Embryonic facial prominence (tissue), 1 donor: ENCODE measurements at regions not wholly inside any gene's neighbourhood (a gene's known extent, or its start where the extent isn't known, plus 50 kb on each side); places are given as distances from the start of the nearest gene placed in this dataset.
"Not testable (repeated sequence)": the region's sequence is repeated elsewhere in the genome, so short reads cannot be mapped to it uniquely, and the experiment has no call there.

Experiments
- DNase-seq: peaks from one replicate; pipeline ENCODE4 v3.0.0-alpha.2; 2016; ENCODE audit errors: extremely low spot score

DNA sequence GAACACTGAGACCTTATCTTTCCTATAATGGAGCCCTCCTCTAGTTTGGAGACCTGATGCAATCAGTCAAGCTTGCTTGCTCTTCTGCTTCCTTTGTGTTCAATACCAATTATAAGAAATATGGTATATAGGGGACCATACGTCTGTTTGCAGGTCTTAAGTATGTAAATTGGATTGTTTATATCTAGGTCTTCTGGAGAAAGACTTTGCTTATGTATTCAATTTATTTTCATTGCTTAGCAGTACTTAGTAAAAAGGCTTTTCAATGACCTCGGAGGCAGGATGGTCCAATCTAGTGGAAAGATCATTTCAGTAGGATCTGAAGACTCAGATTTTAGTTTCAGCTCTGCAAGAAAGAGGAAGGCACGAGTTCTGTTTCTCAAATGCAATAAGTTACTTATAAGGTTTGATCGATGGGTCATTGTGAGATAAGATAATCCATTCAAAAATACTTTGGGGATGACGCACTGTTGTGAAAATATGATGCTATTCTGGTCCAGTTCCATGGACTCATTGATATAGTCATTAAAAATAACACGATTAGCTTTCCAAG is 571.6 kb downstream of the SH2D4B start:
- DNase-seq, result no peak

- no peak for DNase-seq
These were observed 578.5 kb downstream of the SH2D4B start for GRCh38 chr10:81116201-81116600.

- DNase-seq, result no peak
These were observed 579.3 kb downstream of the SH2D4B start for GRCh38 chr10:81116990-81117389.

GRCh38 chr10:81127931-81128330 is 590.2 kb downstream of the SH2D4B start:
- DNase-seq, result no peak

GRCh38 chr10:81130014-81130413 is 592.3 kb downstream of the SH2D4B start:
- no peak for DNase-seq

DNA sequence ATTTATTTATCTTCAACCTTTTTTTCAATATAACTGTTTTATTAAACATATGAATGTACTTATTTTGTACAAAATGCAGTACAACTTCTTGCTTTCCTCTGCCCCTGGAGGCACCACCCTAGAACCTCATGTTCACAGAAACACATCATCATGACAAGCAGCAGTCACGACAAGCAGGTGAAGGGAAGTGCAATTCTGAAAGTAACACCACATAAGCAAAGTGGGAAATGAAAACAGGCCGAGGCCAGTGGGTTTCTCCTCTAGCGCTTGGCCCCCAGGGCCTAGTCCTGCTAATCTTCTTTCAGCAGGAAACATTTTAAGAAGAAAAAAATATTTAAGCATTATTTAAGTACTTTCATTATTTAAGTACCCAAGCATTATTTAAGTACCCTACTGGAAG is 598.1 kb downstream of the SH2D4B start:
- DNase-seq, result no peak

DNA sequence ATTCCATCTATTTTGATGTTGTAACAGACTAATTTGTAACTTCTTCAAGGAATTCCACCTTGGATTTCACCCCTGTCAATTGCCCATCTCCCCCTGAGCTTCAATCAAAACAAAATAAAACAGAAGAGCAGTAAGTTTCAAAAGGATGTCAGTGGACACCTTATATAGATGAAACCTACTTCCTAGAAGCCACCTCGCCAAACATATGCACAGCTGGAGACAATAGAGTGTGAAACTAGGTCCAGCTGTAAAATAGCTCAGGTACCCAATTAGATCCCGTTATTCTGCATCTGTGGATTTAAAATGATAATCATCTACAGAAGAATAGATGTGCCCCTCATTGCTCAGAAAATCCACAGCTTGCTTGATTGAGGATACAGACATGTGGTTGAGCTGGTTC is 598.6 kb downstream of the SH2D4B start:
- no peak for DNase-seq

DNA sequence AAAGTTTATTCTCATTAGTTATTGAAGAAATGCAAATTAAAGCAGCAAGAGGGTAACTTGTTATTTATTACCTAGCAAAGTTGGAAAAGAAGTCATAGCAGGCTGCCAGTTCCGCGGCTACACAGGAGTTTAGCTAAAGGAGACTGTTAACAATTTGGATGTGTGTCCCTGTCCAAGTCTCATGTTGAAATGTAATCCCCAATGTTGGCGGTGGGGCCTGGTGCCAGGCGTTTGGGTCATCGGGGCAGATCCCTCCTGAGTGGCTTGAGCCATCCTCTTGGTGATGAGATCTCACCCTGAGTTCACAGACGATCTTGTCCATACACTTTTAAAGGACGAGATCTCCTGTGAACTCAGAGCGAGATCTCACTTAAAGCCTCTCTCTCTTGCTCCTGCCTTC is 608.3 kb downstream of the SH2D4B start:
- no peak for DNase-seq

DNA sequence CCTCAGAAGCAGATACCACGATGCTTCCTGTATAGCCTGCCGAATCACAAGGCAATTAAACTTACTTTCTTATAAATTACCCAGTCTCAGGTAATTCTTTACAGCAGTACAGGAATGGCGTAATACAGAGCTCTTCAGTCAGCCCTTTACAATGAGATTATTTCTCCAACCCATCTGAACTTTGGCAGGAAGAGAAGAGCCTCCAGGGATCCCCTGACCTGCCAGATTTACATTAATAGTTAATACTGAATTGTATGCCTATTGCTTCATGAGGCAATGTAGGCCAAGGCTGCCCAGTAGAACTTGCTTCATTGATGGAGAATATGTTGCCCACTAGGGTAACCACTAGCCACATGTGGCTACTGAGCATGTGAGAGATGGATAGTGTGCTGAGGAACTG is 608.7 kb downstream of the SH2D4B start:
- DNase-seq, result no peak

- no peak for DNase-seq
These were observed 615.0 kb downstream of the SH2D4B start for GRCh38 chr10:81152656-81153055.

DNA sequence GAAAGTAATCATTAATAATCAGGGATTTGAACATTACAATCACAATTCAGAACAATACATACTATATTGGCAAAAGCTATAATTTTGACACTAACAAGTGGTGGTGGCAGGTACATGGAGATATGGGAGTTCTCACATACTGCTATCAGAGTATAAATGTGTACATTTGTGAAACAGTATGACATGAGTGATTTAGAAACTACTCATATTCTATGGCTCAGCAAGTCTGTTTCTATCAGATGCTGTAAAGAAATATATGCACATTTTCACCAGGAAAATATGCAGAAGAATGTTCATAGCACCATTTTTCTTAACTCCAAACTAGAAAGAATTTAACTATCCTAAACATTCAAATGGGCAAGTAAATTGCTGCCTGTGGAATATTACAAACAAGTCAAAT is 620.0 kb downstream of the SH2D4B start:
- no peak for DNase-seq

DNA sequence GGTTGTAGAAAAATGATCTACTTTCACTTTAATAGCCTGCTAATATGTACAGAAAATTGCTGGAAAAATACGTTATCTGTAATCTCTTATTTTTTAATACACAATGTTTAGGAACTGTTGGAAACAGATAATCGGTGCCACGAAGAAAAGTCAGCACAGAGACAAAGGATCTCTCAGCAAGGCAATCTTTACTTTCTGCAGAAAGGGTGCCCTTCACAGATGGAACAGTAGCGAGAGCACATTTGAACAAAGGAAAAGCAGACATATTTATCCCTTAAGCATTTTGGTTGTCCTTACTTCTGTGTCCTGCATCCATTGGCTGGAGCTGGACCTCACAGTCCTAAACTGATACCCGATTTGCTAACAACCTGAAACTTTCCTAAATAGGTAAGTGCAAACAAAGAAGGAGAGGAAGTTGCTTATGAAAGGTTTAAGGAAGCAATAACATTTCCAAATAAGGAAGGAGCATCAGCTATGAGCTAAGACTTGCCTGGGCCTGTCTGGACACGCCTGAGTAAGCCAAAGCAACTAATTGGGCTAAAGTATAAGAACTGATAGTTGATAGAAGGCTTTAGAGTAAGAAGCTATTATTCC is 640.0 kb downstream of the SH2D4B start:
- no peak for DNase-seq

GRCh38 chr10:81179324-81179723 is 641.6 kb downstream of the SH2D4B start:
- no peak for DNase-seq

DNA sequence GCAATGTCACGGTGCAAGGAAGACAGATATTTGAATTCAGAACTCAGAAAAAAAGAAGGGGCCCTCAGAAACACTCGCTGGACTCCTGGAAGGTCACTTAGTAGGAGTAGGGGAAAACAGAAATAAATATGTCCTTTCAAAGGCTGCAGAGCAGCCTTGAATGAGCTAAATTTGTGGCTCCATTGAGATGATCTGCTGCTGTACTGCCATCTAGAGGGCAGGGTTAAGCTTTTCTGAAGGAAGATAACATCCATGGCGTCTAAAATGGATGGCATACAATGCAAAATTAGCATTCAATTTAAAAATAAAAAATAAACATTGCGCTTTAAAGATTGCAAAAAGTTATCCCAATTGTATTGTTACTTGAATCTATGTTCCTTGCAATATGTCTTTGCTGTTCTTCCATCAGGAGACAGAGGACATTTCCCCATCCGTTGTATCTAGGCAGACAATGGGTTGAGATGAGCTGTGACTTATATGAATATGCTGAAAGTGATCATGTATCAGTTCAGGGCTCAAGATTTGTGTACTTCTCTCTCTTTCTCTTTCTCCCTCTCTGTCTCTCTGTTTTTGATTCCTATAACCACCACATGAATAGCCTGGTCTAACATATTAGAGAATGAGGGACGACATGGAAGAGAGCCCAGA is 642.2 kb downstream of the SH2D4B start:
- no peak for DNase-seq

- DNase-seq, result no peak
These were observed 644.6 kb downstream of the SH2D4B start for GRCh38 chr10:81182296-81182695.

DNA sequence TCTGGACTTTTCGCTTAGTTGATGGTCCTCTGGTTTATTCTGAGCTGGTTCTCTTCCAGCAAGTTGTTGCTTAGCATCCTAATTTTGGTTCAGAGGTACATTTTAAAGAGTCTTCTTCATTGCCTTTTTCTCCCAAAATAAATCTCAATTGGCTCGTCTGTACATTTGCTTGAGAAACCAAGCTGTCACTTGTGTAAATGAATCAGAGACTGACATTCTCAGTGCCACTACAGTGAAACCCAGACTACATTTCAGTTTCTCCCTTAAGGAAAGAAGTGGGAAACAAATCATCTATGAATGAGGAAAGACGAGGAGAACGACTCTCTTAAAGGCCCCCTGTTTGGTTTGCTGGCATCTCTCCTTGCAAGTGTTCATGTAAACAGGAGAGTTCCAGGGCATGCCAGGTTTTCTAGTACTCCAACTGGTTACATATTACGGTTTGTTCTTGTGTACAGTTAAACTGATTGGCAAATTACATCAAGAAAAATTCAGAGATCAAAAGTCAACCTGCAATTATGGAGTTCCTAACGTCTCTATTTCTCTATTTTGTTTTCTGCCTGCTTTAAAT is 654.6 kb downstream of the SH2D4B start:
- no peak for DNase-seq

DNA sequence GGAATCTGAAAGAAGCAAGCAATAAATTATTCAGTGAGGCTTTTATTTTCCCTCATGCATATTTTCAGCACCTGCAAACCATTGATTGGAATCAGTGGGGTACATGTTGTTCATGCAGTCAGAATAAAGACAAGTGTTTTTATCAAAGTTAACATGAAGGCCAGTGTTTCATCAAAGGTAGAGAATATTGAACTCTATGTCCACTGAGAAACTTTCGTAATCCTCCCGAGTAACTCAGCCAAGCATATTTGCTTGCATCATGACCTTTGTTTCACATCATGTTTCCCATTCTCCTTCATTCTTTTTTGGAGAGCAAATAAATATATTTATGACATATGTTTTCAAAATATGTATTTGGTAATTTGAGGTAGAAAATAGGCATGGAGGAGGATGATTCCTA is 663.1 kb downstream of the SH2D4B start:
- no peak for DNase-seq

DNA sequence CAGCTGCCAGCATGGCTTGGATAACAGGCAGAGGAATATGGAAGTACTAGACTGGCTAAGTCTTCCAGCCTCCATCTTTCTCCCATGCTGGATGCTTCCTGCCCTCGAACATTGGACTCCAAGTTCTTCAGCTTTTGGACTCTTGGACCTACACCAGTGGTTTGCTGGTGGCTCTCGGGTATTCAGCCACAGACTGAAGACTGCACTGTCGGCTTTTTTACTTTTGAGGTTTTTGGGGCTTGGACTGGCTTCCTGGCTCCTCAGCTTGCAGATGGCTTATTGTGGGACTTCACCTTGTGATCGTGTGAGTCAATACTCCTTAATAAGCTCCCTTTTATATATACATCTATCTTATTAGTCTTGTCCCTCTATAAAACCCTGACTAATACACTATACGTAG is 667.6 kb upstream of the NRG3 start:
- not testable (repeated sequence) for DNase-seq

DNA sequence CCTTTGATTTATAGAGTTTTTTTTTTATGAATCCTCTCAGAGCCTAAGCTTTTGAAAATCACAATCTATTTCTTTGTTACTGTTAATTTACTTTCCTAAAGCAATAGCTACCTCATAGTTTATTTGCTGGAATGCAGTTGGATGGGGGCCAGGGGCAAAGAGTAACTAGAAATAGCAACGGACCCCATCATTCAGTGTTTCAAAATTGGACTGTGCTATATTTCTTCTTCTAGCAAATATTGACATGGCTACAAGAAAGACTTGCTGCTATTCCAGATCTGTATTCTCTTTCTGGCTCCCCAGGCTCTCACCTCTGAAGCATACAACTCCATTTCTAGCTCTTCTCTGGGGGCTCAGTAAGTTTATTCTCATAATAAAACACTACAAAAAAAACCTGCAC is 661.6 kb upstream of the NRG3 start:
- no peak for DNase-seq

GRCh38 chr10:81215498-81215897 is 659.5 kb upstream of the NRG3 start:
- DNase-seq, result no peak

DNA sequence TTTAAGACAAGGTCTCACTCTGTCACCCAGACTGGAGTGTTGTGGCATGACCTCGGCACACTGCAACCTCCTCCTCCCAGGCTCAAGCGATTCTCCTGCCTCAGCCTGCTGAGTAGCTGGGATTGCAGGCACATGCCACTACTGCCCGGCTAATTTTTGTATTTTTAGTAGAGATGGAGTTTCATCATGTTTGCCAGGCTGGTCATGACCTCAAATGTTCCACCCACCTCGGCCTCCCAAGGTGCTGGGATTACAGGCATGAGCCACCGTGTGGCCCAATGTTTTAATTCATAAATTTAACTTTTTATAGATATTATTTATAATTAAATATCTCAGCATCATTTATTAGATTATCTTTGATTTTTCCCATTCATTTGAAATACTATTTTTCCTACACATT is 658.0 kb upstream of the NRG3 start:
- no peak for DNase-seq

DNA sequence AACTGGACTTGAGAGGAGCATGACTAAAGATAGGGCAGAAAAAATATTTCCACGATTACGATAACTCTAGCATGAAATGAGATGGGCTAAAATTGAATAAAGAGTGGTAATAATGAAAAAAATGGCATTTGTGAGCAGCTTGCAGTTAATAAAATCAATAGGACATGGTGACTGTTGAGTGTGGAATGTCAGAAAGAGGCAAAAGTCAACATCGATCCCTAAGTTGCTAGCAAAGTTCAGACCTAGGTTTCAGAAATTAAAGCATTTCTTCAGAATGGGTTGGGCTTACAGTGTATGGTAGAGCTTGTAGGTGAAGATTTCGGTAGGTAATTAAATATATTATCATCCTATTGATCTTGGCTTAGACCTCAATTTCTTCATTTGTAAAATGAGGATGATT is 656.7 kb upstream of the NRG3 start:
- DNase-seq, result no peak

GRCh38 chr10:81219758-81220157 is 655.2 kb upstream of the NRG3 start:
- no peak for DNase-seq
